ENCODE measurements at regions not wholly inside any gene's neighbourhood (a gene's known extent, or its start where the extent isn't known, plus 50 kb on each side); places are given as distances from the start of the nearest gene placed in this dataset.

- TF ChIP-seq CTCF (IDR thresholded peaks at IDR 0.05; ENCODE audit: low read depth, low read length) (no peak), MYC (IDR thresholded peaks at IDR 0.05; ENCODE audit: low read depth, low read length) (no peak)
Observed at GRCh38 chr7:54931532-54931931, 87.3 kb upstream of the EGFR start.
